Fibroblast of the aortic adventitia (primary cell): ENCODE measurements at regions not wholly inside any gene's neighbourhood (a gene's known extent, or its start where the extent isn't known, plus 50 kb on each side); places are given as distances from the start of the nearest gene placed in this dataset.

Source experiments
- DNase-seq: peaks from one replicate; pipeline ENCODE4 v3.0.0-alpha.2; 2010; ENCODE audit warnings: low read depth
- H3K4me3 ChIP-seq: 2 replicates; pipeline ENCODE4 v1.5.1; 2011; ENCODE audit warnings: low read depth, mild to moderate bottlenecking, control low read depth, low read length, moderate library complexity
- TF ChIP-seq, protein P1 (sequence below): IDR thresholded peaks from 2 replicates; pipeline ENCODE4 v1.5.1; 2011; ENCODE audit warnings: mild to moderate bottlenecking, low read length, control low read depth, inconsistent platforms; ENCODE audit not compliant: insufficient read depth

DNA sequence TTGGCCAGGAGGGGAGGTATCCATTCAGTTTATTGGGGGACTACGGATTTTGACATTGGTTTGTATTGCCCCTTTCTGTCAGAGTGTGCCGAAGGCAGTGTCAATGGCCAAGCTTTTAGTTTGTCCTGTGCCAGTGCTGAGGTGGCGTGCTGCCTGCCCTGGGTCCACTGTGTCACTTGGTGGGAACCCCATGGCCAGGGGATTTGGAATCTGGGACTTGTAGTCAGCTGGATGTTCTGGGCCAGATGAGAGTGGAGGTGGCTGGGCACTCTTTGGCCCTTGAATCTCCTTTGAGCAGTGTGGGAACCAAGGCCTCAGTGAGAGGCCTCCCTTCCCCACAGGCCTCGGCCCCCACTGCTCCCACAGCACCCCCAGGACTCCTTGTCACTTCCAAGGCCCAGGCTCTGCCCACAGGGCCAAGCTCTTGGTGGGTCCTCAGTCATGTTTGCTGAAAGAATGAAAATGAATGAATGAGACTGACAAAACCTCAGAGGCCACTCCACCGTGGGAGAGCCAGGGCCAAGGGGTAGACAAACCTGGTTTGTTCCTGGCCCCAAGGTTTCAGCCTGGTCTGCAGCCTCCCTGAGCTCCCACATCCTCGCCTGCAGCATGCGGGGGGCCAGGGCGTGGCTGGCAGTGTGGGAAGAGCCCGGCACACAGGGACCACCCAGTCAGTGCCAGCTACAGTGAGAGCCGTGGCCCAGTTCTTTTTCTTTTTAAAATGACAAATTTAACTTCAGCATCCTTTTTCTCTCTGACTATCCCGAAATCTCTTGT is 412.2 kb downstream of the MATN1 start:
- TF ChIP-seq, protein P1, sequence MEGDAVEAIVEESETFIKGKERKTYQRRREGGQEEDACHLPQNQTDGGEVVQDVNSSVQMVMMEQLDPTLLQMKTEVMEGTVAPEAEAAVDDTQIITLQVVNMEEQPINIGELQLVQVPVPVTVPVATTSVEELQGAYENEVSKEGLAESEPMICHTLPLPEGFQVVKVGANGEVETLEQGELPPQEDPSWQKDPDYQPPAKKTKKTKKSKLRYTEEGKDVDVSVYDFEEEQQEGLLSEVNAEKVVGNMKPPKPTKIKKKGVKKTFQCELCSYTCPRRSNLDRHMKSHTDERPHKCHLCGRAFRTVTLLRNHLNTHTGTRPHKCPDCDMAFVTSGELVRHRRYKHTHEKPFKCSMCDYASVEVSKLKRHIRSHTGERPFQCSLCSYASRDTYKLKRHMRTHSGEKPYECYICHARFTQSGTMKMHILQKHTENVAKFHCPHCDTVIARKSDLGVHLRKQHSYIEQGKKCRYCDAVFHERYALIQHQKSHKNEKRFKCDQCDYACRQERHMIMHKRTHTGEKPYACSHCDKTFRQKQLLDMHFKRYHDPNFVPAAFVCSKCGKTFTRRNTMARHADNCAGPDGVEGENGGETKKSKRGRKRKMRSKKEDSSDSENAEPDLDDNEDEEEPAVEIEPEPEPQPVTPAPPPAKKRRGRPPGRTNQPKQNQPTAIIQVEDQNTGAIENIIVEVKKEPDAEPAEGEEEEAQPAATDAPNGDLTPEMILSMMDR: no peak
- no peak for DNase-seq
- H3K4me3 ChIP-seq: no peak overlapping the region

DNA sequence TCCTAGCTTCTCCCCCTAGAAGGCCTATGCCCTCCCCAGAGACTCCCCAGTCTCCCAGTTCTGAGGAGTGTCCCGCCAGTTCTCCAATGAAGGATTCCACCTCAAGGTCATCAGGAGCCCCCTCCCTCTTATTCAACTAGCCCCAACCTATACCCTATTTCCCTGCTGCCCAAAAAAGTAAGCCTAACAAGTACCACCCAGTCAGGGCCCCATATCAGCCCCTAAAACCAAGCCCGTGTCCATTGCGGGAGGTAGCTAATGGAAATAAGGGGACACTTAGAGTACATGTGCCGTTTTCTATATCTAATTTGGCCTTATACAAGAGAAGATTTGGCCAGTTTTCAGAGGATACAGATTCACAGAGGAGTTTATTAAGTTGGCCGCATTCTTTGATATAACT is 416.2 kb downstream of the MATN1 start:
- TF ChIP-seq, protein P1: no peak
- no peak for DNase-seq
- no peak overlapping the region for H3K4me3 ChIP-seq

DNA sequence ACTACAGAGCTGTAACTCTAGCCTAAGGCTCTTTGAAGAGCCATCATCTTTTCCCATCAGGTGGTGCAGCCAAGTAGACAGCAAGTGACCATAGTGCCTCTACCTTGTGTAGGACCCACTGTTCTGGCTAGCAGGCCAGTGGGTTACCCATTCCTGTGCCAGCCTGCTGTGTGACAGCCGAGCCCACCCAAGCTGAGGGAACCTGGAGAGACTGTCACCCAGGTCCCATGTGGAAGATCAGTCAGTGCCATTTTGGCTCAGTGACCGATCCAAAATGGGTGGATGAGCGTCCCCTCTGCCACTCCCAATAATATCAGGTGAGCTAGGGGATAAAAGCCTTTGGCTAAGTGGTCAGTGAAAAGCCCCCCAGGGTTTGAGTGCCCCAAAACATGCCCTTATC is 417.9 kb downstream of the MATN1 start:
- no peak for DNase-seq
- TF ChIP-seq, protein P1: no peak
- no peak overlapping the region for H3K4me3 ChIP-seq

DNA sequence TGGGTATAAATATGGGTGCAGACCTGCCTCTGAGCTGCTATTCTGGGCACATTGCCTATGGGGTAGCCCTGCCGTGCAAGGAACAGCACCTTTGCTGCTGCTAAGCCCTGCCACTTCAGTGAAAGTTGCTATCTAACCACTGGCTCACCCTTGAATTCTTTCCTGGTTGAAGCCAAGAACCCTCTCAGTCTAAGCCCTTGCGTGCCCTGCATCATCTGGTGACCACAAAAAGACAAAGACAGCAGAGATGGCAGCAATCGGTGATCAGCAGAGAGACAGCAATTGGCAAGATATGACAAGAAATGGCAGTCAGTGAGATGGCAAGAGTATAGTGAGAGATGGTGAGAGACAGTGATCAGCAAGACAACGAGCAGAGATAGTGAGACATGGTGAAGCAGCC is 418.3 kb downstream of the MATN1 start:
- DNase-seq: no peak
- no peak overlapping the region for H3K4me3 ChIP-seq
- TF ChIP-seq, protein P1: no peak

DNA sequence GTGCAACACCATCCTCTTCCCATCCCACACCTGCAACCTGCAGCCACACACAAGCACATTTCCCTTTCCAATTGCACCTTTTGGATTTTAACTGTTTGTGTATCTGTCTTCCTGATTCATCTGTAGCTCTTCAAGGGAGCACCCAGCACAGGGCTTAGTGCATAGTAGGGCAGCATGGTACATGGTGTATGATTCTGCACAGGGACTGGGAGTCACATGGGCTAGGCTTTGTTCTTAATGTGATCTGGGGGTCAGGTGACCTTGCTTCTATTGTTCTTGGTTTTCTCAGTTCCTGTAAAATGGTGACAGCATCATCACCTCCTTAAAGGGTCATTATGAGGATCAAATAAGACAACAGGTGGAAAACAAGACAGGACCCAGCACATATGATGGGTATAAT is 419.3 kb downstream of the MATN1 start:
- TF ChIP-seq, protein P1: no peak
- H3K4me3 ChIP-seq: no peak overlapping the region
- DNase-seq: no peak

DNA sequence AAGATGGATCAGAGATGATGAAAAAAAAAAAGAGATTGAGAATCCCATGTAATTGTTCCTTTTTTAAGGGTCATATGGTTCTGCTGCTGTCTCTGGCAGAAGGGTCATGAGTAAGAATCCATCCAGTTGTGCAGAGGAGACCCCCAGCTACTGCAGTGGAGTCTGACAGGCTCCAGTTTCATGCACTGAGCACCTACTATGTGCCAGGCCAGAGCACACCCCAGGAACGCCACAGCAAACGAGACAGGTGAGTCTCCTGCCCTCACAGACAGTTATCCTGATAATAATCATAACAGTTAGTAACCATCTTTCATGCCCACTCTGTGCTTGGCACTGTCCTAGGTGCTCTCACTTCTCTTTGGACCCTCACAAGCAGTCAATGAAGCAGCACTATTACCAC is 420.0 kb downstream of the MATN1 start:
- no peak for DNase-seq
- TF ChIP-seq, protein P1: no peak
- H3K4me3 ChIP-seq: no peak overlapping the region

DNA sequence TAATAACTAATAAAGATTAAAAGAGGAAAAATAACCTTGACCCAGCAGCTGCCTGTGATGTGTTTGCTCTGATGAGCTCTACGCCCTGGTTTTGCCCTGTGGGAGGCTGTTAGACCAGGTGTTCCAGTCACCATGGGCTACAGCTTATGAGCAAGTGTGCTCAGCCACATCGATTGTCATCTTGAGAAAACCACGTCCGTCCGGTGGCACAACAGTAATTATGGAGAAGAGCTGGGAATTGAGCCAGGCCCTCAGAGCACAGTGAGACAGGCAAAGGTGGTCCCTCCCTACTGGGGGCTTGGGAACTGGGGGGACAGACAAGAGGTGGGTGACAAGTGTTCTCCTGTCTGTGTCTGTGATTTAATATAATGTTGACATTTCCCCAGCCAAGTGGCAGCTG is 420.5 kb downstream of the MATN1 start:
- no peak overlapping the region for H3K4me3 ChIP-seq
- no peak for DNase-seq
- TF ChIP-seq, protein P1: no peak
